ENCODE measurements at regions not wholly inside any gene's neighbourhood (a gene's known extent, or its start where the extent isn't known, plus 50 kb on each side); places are given as distances from the start of the nearest gene placed in this dataset.

- TF ChIP-seq MEF2A (IDR thresholded peaks at IDR 0.05; ENCODE audit: insufficient read depth, low read depth, low read length) (no peak), POLR2A (IDR thresholded peaks at IDR 0.05; ENCODE audit: low read depth, low read length) (no peak), CTCF (IDR thresholded peaks at IDR 0.05 in 2 of 3, conservative IDR thresholded peaks at IDR 0.05 in 1 of 3; ENCODE audit: control insufficient read depth in 2 of 3, extremely low read depth in 1 of 3, insufficient read depth in 1 of 3, low read depth in 3 of 3, low read length in 3 of 3) (no peak), TAF1 (IDR thresholded peaks at IDR 0.05; ENCODE audit: borderline replicate concordance, low read depth, low read length) (no peak), BRCA1 (IDR thresholded peaks at IDR 0.05; ENCODE audit: low read depth, low read length) (no peak), ZNF592 (IDR thresholded peaks at IDR 0.05) (no peak), MAX (IDR thresholded peaks at IDR 0.05; ENCODE audit: low read depth, low read length) (no peak), RAD21 (IDR thresholded peaks at IDR 0.05; ENCODE audit: insufficient read depth, low read depth, low read length) (no peak), POLR2AphosphoS2 (IDR thresholded peaks at IDR 0.05; ENCODE audit: low read depth, low read length) (no peak), RB1 (IDR thresholded peaks at IDR 0.05; ENCODE audit: borderline replicate concordance) (no peak), HCFC1 (IDR thresholded peaks at IDR 0.05; ENCODE audit: low read length) (no peak)
Observed at GRCh38 chr17:68710976-68711375, 109.8 kb upstream of the FAM20A start.
